ENCODE measurements at regions not wholly inside any gene's neighbourhood (a gene's known extent, or its start where the extent isn't known, plus 50 kb on each side); places are given as distances from the start of the nearest gene placed in this dataset.

DNA sequence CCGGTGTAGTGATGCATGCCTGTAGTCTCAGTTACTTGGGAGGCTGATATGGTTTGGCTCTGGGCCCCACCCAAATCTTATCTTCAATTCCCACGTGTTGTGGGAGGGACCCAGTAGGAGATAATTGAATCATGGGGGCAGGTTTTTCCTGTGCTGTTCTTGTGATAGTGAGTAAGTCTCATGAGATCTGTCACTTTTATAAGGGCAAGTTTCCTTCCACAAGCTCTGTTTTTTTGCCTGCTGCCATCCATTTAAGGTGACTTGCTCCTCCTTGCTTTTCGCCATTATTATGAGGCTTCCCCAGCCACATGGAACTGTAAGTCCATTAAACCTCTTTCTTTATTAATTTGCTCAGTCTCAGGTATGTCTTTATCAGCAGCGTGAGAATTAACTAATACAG, 566.7 kb upstream of the NECTIN3 start:
- Histone ChIP-seq H3K4me1 (replicated peaks in 1 of 2; ENCODE audit: control insufficient read depth in 2 of 2, insufficient read depth in 2 of 2, low read length in 2 of 2) (peaks cover 6 to 7% of the 10 kb centered on the region in 2 experiments; a peak in 3 of 5 replicates), H3K27ac (ENCODE audit: extremely low read depth, low read depth, low read length) (peak overlapping the region; percentile 76), H3K27me3 (ENCODE audit: control insufficient read depth in 2 of 2, insufficient read depth in 2 of 2, low read length in 2 of 2) (no peaks in the 10 kb centered on the region), H4K20me1 (replicated peaks; ENCODE audit: control insufficient read depth, insufficient read depth, low read length) (no peaks in the 10 kb centered on the region), H2AFZ (ENCODE audit: low read depth, low read length) (peak overlapping the region; percentile 32; the same call in 1 of the 2 replicates), H3K9ac (ENCODE audit: insufficient read depth in 1 of 2, low read depth in 2 of 2, low read length in 2 of 2) (peak overlapping the region in 1 of 2 experiments; percentile 59; a peak in 2 of 4 replicates), H3K9me1 (ENCODE audit: control insufficient read depth, insufficient read depth, low read length) (no peaks in the 10 kb centered on the region), H3K9me3 (replicated peaks; ENCODE audit: control insufficient read depth, insufficient read depth, low read depth, low read length) (0 out of 2 replicates have a peak, but pooled peaks cover 2% of the 10 kb centered on the region), H3K79me2 (ENCODE audit: control insufficient read depth, insufficient read depth, low read length) (peaks cover 43% of the 10 kb centered on the region), H3K4me2 (ENCODE audit: insufficient read depth, low read length) (peak overlapping the region; percentile 39; the same call in 1 of the 2 replicates), H3K4me3 (peak overlapping the region; percentile 34), H3K36me3 (ENCODE audit: control insufficient read depth, insufficient read depth, low read length) (no peaks in the 10 kb centered on the region; the same call in 2 of the 3 replicates)
- DNase-seq (ENCODE audit: extremely low read depth in 1 of 4, low spot score in 3 of 4) = peak; percentile 30 to 89 (median 34)
- intact Hi-C loops (cut with micrococcal nuclease) (no loop called here), in situ Hi-C loops (cut with MboI) (no loop called here)
- ATAC-seq = peak; percentile 89
- ChIA-PET CTCF (ENCODE audit: low intra/inter-chr PET ratio) (no interaction called here), POLR2A (interaction anchor here (0.6 to 1.2 kb wide), 3 partner anchors 12 to 775 kb away, joined by 3 to 10 read pairs (median 4); no protein-coding TSS in a partner anchor)
- BruUV-seq (replicated peaks) = no TSS peak
- WGBS (ENCODE audit: insufficient coverage, low coverage, missing lambda C conversion rate) = 0% methylated on average over 3 of the region's 4 CpGs
- FAIRE-seq = peak; percentile 92
- TF ChIP-seq, protein P1, sequence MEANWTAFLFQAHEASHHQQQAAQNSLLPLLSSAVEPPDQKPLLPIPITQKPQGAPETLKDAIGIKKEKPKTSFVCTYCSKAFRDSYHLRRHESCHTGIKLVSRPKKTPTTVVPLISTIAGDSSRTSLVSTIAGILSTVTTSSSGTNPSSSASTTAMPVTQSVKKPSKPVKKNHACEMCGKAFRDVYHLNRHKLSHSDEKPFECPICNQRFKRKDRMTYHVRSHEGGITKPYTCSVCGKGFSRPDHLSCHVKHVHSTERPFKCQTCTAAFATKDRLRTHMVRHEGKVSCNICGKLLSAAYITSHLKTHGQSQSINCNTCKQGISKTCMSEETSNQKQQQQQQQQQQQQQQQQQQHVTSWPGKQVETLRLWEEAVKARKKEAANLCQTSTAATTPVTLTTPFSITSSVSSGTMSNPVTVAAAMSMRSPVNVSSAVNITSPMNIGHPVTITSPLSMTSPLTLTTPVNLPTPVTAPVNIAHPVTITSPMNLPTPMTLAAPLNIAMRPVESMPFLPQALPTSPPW (CRISPR knock-in tag; IDR thresholded peaks at IDR 0.05) = peak; percentile 33; the same call in 1 of the 2 replicates
- TF ChIP-seq HDAC2 (IDR thresholded peaks at IDR 0.05) (peak; percentile 43; the same call in 1 of the 2 replicates), KDM5B (IDR thresholded peaks at IDR 0.05; ENCODE audit: insufficient replicate concordance, low read depth, low read length) (peak; percentile 35), HMBOX1 (IDR thresholded peaks at IDR 0.05) (no peak), CTBP1 (IDR thresholded peaks at IDR 0.05; ENCODE audit: borderline replicate concordance) (peak; percentile 81), LARP7 (IDR thresholded peaks at IDR 0.05) (no peak), ZNF77 (CRISPR knock-in tag; IDR thresholded peaks at IDR 0.05) (no peak), ZNF384 (IDR thresholded peaks at IDR 0.05; ENCODE audit: low read depth, low read length) (peak; percentile 65), CBX2 (IDR thresholded peaks at IDR 0.05; ENCODE audit: insufficient read depth, low read length, poor library complexity, severe bottlenecking) (no peak), TAL1 (IDR thresholded peaks at IDR 0.05) (peak; percentile 90), ZNF830 (CRISPR knock-in tag; IDR thresholded peaks at IDR 0.05) (no peak), SMARCE1 (IDR thresholded peaks at IDR 0.05) (peak; percentile 81), ZC3H8 (IDR thresholded peaks at IDR 0.05) (no peak), NEUROD1 (IDR thresholded peaks at IDR 0.05; ENCODE audit: borderline replicate concordance, low read depth, low read length, partially characterized antibody) (peak; percentile 63), TCF3 (CRISPR knock-in tag; IDR thresholded peaks at IDR 0.05) (peak; percentile 84), ZFPM2 (CRISPR knock-in tag; IDR thresholded peaks at IDR 0.05) (no peak), KAT2B (IDR thresholded peaks at IDR 0.05; ENCODE audit: low read depth, low read length) (no peak)
- TF ChIP-seq, protein P2, sequence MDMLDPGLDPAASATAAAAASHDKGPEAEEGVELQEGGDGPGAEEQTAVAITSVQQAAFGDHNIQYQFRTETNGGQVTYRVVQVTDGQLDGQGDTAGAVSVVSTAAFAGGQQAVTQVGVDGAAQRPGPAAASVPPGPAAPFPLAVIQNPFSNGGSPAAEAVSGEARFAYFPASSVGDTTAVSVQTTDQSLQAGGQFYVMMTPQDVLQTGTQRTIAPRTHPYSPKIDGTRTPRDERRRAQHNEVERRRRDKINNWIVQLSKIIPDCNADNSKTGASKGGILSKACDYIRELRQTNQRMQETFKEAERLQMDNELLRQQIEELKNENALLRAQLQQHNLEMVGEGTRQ (CRISPR knock-in tag; IDR thresholded peaks at IDR 0.05) = peak; percentile 31; the same call in 1 of the 2 replicates
- TF ChIP-seq, protein P3, sequence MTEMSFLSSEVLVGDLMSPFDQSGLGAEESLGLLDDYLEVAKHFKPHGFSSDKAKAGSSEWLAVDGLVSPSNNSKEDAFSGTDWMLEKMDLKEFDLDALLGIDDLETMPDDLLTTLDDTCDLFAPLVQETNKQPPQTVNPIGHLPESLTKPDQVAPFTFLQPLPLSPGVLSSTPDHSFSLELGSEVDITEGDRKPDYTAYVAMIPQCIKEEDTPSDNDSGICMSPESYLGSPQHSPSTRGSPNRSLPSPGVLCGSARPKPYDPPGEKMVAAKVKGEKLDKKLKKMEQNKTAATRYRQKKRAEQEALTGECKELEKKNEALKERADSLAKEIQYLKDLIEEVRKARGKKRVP (CRISPR knock-in tag; IDR thresholded peaks at IDR 0.05) = no peak
- TF ChIP-seq, protein P4, sequence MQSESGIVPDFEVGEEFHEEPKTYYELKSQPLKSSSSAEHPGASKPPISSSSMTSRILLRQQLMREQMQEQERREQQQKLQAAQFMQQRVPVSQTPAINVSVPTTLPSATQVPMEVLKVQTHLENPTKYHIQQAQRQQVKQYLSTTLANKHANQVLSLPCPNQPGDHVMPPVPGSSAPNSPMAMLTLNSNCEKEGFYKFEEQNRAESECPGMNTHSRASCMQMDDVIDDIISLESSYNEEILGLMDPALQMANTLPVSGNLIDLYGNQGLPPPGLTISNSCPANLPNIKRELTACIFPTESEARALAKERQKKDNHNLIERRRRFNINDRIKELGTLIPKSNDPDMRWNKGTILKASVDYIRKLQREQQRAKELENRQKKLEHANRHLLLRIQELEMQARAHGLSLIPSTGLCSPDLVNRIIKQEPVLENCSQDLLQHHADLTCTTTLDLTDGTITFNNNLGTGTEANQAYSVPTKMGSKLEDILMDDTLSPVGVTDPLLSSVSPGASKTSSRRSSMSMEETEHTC (IDR thresholded peaks at IDR 0.05) = peak; percentile 53; the same call in 1 of the 2 replicates

All from K562 (cell line).